ENCODE measurements at regions not wholly inside any gene's neighbourhood (a gene's known extent, or its start where the extent isn't known, plus 50 kb on each side); places are given as distances from the start of the nearest gene placed in this dataset.

DNA sequence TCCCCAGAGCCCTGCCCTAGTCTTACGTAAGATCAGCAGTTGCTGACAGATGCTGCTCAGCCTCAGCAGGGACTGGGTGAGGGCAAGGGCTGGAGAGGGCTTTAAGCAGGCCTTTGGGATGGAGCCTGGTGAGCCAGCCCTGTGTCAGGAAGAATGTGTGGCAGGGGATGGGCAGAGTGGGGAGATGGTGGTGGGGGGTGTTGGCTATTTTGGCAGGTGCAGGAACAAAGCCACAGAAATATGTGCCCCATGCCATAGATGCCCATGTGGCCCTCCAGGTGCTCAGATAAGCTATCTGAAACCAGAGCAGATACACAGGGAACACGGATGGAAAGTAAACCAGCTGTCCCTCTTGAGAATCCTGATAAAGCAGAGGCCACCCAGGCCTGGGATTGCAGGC is 1325.0 kb downstream of the UQCRFS1 start:
- intact Hi-C loops (cut with DNase I), result no loop called here
- 54 to 62% (median 56%) methylated on average over 2 of the region's 2 CpGs for WGBS, 3 donors
- H3K27me3 ChIP-seq (ENCODE audit: insufficient read depth in 3 of 3, low read length in 2 of 3), result no peaks in the 10 kb centered on the region
- DNase-seq, result no peak
- no peak overlapping the region for H3K4me3 ChIP-seq
- no peaks in the 10 kb centered on the region for H3K36me3 ChIP-seq (ENCODE audit: insufficient read depth in 1 of 2, low read depth in 1 of 2)
- no peak for ATAC-seq
- H3K27ac ChIP-seq, result no peak overlapping the region
- no peaks in the 10 kb centered on the region for H3K9me3 ChIP-seq
- TF ChIP-seq, protein P1, sequence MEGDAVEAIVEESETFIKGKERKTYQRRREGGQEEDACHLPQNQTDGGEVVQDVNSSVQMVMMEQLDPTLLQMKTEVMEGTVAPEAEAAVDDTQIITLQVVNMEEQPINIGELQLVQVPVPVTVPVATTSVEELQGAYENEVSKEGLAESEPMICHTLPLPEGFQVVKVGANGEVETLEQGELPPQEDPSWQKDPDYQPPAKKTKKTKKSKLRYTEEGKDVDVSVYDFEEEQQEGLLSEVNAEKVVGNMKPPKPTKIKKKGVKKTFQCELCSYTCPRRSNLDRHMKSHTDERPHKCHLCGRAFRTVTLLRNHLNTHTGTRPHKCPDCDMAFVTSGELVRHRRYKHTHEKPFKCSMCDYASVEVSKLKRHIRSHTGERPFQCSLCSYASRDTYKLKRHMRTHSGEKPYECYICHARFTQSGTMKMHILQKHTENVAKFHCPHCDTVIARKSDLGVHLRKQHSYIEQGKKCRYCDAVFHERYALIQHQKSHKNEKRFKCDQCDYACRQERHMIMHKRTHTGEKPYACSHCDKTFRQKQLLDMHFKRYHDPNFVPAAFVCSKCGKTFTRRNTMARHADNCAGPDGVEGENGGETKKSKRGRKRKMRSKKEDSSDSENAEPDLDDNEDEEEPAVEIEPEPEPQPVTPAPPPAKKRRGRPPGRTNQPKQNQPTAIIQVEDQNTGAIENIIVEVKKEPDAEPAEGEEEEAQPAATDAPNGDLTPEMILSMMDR (IDR thresholded peaks at IDR 0.05), result no peak
- H3K4me1 ChIP-seq, result no peaks in the 10 kb centered on the region

DNA sequence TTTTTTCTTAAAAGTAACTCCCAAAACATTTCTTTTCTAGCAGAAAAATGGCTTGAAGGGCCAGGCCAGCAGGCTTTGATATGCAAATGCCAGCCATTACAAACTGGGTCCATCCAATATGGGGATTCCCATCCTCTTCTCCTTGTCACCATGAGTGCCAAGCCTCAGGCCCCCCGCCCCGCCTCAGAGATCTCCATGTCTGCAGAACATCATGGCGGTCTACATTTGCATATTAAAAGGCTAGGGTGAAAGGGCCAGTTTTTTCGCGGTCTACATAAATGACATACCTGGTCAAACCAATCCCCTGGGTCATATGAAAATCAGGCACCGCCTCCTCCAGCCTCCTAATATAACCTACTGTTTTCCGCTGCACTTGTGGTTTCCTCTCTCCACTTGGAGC is 1327.6 kb downstream of the UQCRFS1 start:
- Histone ChIP-seq H3K36me3 (ENCODE audit: insufficient read depth in 1 of 2, low read depth in 1 of 2) (no peaks in the 10 kb centered on the region), H3K4me3 (no peak overlapping the region), H3K4me1 (no peaks in the 10 kb centered on the region), H3K27ac (no peak overlapping the region), H3K27me3 (ENCODE audit: insufficient read depth in 3 of 3, low read length in 2 of 3) (no peaks in the 10 kb centered on the region), H3K9me3 (no peaks in the 10 kb centered on the region)
- intact Hi-C loops (cut with DNase I), result no loop called here
- no peak for ATAC-seq
- WGBS, 3 donors, result 84 to 86% (median 86%) methylated on average over 7 of the region's 7 CpGs
- TF ChIP-seq, protein P1 (IDR thresholded peaks at IDR 0.05), result no peak
- DNase-seq, result no peak

DNA sequence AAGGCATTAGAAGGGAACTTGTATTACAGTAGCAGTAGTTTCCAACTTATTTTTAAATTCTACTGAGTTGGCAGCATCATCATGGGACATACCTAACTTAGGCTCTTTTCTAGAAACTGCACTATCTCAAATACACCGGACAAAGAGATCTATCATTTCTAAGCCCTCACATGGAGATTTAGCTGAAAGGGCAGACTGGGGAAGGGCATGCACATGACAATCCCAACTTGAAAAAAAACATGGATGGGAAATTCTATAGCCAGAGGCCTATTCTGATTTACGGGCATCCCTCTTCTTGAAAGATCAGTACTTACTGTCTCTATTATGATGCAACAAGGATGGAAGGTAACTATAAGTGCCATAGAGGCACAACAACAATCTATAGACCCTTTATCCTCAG is 1328.6 kb downstream of the UQCRFS1 start:
- Histone ChIP-seq H3K27me3 (ENCODE audit: insufficient read depth in 3 of 3, low read length in 2 of 3) (no peaks in the 10 kb centered on the region), H3K36me3 (ENCODE audit: insufficient read depth in 1 of 2, low read depth in 1 of 2) (no peaks in the 10 kb centered on the region), H3K9me3 (no peaks in the 10 kb centered on the region), H3K4me3 (no peak overlapping the region), H3K4me1 (no peaks in the 10 kb centered on the region), H3K27ac (no peak overlapping the region)
- ATAC-seq (no peak), DNase-seq (no peak)
- TF ChIP-seq, protein P1 (IDR thresholded peaks at IDR 0.05), result no peak
- WGBS, 3 donors, result 88 to 93% (median 90%) methylated on average over 2 of the region's 2 CpGs
- intact Hi-C loops (cut with DNase I), result no loop called here

DNA sequence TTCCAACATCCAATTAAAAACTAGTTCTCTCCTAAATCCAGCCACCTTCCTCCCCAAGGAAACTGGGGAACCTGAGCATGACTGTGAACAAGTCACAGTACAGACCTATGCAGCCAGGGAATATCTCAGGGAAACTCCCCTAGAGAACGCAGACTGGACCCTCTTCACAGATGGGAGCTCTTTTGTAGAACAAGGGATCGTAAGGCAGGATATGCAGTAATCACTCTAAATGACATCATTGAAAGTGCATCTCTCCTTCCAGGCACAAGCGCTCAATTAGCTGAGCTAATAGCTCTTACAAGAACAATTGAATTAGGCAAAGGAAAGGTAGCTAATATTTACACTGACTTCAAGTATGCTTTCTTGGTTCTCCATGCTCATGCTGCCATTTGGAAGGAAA is 1331.7 kb downstream of the UQCRFS1 start:
- Histone ChIP-seq H3K4me3 (no peak overlapping the region), H3K27me3 (ENCODE audit: insufficient read depth in 3 of 3, low read length in 2 of 3) (no peaks in the 10 kb centered on the region), H3K9me3 (no peaks in the 10 kb centered on the region), H3K36me3 (ENCODE audit: insufficient read depth in 1 of 2, low read depth in 1 of 2) (no peaks in the 10 kb centered on the region), H3K27ac (no peak overlapping the region), H3K4me1 (no peaks in the 10 kb centered on the region)
- DNase-seq (no peak), ATAC-seq (no peak)
- 85 to 88% (median 87%) methylated on average over 3 of the region's 3 CpGs for WGBS, 3 donors
- intact Hi-C loops (cut with DNase I), result no loop called here
- TF ChIP-seq, protein P1 (IDR thresholded peaks at IDR 0.05), result no peak

DNA sequence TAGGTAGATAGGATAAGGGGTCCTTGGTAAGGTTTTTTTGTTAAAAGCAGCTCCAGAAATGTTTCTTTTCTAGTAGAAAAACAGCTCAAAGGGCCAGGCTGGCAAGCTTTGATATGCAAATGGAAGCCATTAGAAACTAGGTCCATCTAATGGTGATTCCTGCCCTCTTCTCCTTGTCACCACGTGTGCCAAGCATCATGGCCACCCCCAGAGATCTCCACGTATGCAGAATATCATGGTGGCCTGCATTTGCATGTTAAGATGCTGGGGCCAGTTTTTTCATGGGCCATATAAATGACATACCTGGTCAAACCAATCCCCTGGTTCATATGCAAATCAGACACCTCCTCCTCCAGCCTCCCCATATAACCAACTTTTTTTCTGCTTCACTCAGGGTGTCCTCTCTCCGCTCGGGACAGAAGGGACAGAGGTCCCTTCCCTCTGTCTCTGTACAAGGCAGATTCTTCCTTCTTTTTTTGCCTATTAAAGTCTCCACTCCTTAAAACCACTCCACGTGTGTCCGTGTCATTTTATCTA is 1335.9 kb downstream of the UQCRFS1 start:
- ATAC-seq (no peak), DNase-seq (no peak)
- H3K27ac ChIP-seq, result no peak overlapping the region
- no peaks in the 10 kb centered on the region for H3K36me3 ChIP-seq (ENCODE audit: insufficient read depth in 1 of 2, low read depth in 1 of 2)
- no peaks in the 10 kb centered on the region for H3K27me3 ChIP-seq (ENCODE audit: insufficient read depth in 3 of 3, low read length in 2 of 3)
- intact Hi-C loops (cut with DNase I), result no loop called here
- no peaks in the 10 kb centered on the region for H3K9me3 ChIP-seq
- WGBS, 3 donors, result 67 to 76% (median 70%) methylated on average over 6 of the region's 6 CpGs
- H3K4me1 ChIP-seq, result no peaks in the 10 kb centered on the region
- H3K4me3 ChIP-seq, result no peak overlapping the region
- TF ChIP-seq, protein P1 (IDR thresholded peaks at IDR 0.05), result no peak

Measured in psoas muscle (tissue), 7 donors.